A673 (cell line): ENCODE measurements at regions not wholly inside any gene's neighbourhood (a gene's known extent, or its start where the extent isn't known, plus 50 kb on each side); places are given as distances from the start of the nearest gene placed in this dataset.

Experiments used
- EZH2 ChIP-seq: fragments of 200-600 bp; sonication (generic); IDR thresholded peaks from 2 replicates; pipeline ENCODE4 v1.6.1; 2017; ENCODE audit warnings: borderline replicate concordance, low read depth, mild to moderate bottlenecking, mixed read lengths, antibody characterized with exemption, low read length; ENCODE audit not compliant: poor library complexity, severe bottlenecking
- TF ChIP-seq, protein P1 (sequence below): fragments of 300-800, 200-600 bp; sonication (generic); conservative IDR thresholded peaks from 2 replicates; pipeline ENCODE4 v1.5.1; 2017; ENCODE audit warnings: low read depth, mild to moderate bottlenecking, antibody characterized with exemption, low read length, moderate library complexity, mixed read lengths

DNA sequence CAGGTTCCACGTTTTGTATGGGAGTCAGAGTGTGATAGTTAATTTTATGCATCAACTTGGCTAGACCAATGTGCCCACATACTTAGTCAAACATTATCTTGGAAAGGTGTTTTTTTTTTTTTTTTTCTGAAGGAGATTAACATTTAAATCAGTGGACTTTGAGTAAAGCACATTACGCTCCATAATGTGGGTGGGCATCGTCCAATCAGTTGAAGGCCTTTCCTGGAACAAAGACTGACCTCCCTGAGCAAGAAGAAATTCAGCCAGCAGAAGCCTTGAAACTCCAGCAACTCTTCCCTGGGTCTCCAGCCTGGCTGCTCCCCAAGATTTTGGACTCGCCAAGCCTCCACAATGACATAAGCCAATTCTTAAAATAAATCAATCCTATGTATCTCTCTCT, 711.4 kb downstream of the MTRR start:
- TF ChIP-seq, protein P1, sequence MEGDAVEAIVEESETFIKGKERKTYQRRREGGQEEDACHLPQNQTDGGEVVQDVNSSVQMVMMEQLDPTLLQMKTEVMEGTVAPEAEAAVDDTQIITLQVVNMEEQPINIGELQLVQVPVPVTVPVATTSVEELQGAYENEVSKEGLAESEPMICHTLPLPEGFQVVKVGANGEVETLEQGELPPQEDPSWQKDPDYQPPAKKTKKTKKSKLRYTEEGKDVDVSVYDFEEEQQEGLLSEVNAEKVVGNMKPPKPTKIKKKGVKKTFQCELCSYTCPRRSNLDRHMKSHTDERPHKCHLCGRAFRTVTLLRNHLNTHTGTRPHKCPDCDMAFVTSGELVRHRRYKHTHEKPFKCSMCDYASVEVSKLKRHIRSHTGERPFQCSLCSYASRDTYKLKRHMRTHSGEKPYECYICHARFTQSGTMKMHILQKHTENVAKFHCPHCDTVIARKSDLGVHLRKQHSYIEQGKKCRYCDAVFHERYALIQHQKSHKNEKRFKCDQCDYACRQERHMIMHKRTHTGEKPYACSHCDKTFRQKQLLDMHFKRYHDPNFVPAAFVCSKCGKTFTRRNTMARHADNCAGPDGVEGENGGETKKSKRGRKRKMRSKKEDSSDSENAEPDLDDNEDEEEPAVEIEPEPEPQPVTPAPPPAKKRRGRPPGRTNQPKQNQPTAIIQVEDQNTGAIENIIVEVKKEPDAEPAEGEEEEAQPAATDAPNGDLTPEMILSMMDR: no peak
- no peak for TF ChIP-seq EZH2
